Mucosa of descending colon (tissue), 3 donors: ENCODE measurements at regions not wholly inside any gene's neighbourhood (a gene's known extent, or its start where the extent isn't known, plus 50 kb on each side); places are given as distances from the start of the nearest gene placed in this dataset.
A peak's percentile ranks its signal among the peaks of the same experiment; 100 is the strongest.

Experiments
- ATAC-seq: fragments of 200-7000 bp; cut with Tn5 transposase; one replicate; pipeline ENCODE4 v1.9.1; 2020; ENCODE audit warnings: mild to moderate bottlenecking, moderate library complexity
- DNase-seq, 3 donors: peaks; one replicate each; pipeline ENCODE4 v3.0.0-alpha.2; 2020
- H3K36me3 ChIP-seq: fragments of 200-600 bp; one replicate; pipeline ENCODE4 v1.8.0; 2021; ENCODE audit warnings: low read depth, mild to moderate bottlenecking
- H3K4me1 ChIP-seq: fragments of 200-600 bp; one replicate; pipeline ENCODE4 v1.8.0; 2021; ENCODE audit warnings: low read depth, mild to moderate bottlenecking
- H3K4me3 ChIP-seq: fragments of 200-600 bp; one replicate; pipeline ENCODE4 v1.8.0; 2021; ENCODE audit warnings: mild to moderate bottlenecking
- H3K9me3 ChIP-seq: fragments of 200-600 bp; one replicate; pipeline ENCODE4 v1.8.0; 2021; ENCODE audit warnings: mild to moderate bottlenecking
- CTCF ChIP-seq: fragments of 200-600 bp; IDR thresholded peaks from one replicate; pipeline ENCODE4 v1.8.0; 2022; ENCODE audit warnings: antibody characterized with exemption, mild to moderate bottlenecking
- intact Hi-C, 2 donors: fragments of 100-400 bp; cut with DNase I in 1 of 2; cut with micrococcal nuclease in 1 of 2; formaldehyde crosslinking; loops; one replicate each; pipeline versions ENCODE4 v1.11.0 to v1.11.1; 2022; cut with DNase I, micrococcal nuclease
- donor health status: DM: no; HTN: no; CAD: no; lungs with moderate emphysema.
- donor health status: DM: no; HTN: no; CAD: no.
- donor health status: DM: no; HTN: yes; CAD: no.

- ATAC-seq (no peak), DNase-seq (no peak)
- H3K4me1 ChIP-seq = no peaks in the 10 kb centered on the region
- no peaks in the 10 kb centered on the region for H3K9me3 ChIP-seq
- no peak for TF ChIP-seq CTCF
- intact Hi-C loops = no loop called here
- no peaks in the 10 kb centered on the region for H3K36me3 ChIP-seq
- no peak overlapping the region for H3K4me3 ChIP-seq
These were observed 61.7 kb upstream of the ZMYND8 start for GRCh38 chr20:47418069-47418757.

GRCh38 chr20:47419953-47420514 is 63.5 kb upstream of the ZMYND8 start:
- Histone ChIP-seq H3K4me3 (no peak overlapping the region), H3K4me1 (no peaks in the 10 kb centered on the region), H3K36me3 (no peaks in the 10 kb centered on the region), H3K9me3 (no peaks in the 10 kb centered on the region)
- intact Hi-C loops = no loop called here
- ATAC-seq = no peak
- no peak for TF ChIP-seq CTCF
- no peak for DNase-seq

DNA sequence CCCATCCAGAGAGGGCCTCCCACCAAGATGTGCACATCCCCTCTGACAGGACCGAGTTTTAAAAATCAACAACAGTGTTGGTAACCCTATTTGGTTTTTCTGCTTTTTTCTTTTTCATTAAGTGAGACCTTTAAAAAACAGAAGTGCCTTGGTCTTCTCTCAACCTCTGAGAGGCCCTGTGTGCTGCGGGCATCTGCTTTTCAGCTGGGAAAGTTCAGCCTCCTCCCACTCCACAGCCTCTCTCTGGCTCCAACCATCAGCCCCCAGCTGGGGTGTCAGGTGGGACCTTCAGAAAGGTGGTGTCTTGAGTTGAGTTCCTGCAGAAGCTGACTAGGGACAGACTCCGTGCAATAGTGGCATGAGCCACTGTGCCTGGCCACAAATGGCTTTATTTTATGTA is 64.6 kb upstream of the ZMYND8 start:
- intact Hi-C loops = no loop called here
- no peak for TF ChIP-seq CTCF

DNA sequence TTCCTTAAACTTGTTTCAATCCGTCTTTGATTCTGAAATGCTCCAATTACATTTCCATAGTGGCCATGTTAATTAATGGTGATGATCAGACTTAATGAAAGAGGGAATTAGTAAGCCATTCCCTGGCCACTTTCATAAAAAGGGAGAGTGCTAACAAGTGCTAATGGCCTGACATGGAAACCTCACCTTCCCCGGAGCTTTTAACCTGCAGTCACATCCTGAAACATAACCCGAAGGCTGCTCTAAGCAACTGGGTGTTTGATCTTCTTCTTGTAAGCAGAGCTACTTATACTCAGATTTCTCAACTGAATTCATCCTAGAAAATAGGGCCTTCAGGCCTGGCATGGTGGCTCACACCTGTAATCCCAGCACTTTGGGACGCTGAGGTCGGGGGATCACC is 67.1 kb upstream of the ZMYND8 start:
- DNase-seq = peak in 1 of 3 donors; percentile 9
- Histone ChIP-seq H3K4me1 (no peaks in the 10 kb centered on the region), H3K36me3 (no peaks in the 10 kb centered on the region), H3K4me3 (no peak overlapping the region), H3K9me3 (peaks cover 18% of the 10 kb centered on the region)
- no peak for TF ChIP-seq CTCF
- intact Hi-C loops = no loop called here
- no peak for ATAC-seq

More for the DNA sequence above, 64.6 kb upstream of the ZMYND8 start:
- no peak for DNase-seq
- Histone ChIP-seq H3K4me3 (no peak overlapping the region), H3K9me3 (peaks cover 2% of the 10 kb centered on the region), H3K4me1 (no peaks in the 10 kb centered on the region), H3K36me3 (no peaks in the 10 kb centered on the region)
- ATAC-seq = no peak

GRCh38 chr20:47427067-47427466 is 70.6 kb upstream of the ZMYND8 start:
- Histone ChIP-seq H3K4me1 (no peaks in the 10 kb centered on the region), H3K4me3 (no peak overlapping the region), H3K36me3 (no peaks in the 10 kb centered on the region), H3K9me3 (peaks cover 18% of the 10 kb centered on the region)
- intact Hi-C loops = no loop called here
- TF ChIP-seq CTCF = no peak
- DNase-seq (no peak), ATAC-seq (no peak)
